Endodermal cell (in vitro differentiated cells): ENCODE measurements at regions not wholly inside any gene's neighbourhood (a gene's known extent, or its start where the extent isn't known, plus 50 kb on each side); places are given as distances from the start of the nearest gene placed in this dataset.

ENCODE experiments used
- DNase-seq: peaks from one replicate; pipeline ENCODE4 v3.0.0-alpha.2; 2017
- H3K27ac ChIP-seq: 2 replicates; pipeline ENCODE4 v1.5.1; 2013; ENCODE audit warnings: mild to moderate bottlenecking, low read depth, low read length, moderate library complexity
- H3K27me3 ChIP-seq: 2 replicates; pipeline ENCODE4 v1.6.1; 2013; ENCODE audit warnings: mild to moderate bottlenecking, low read length, moderate library complexity; ENCODE audit not compliant: insufficient read depth, control insufficient read depth, poor library complexity, severe bottlenecking
- H3K36me3 ChIP-seq: 2 replicates; pipeline ENCODE4 v1.7.0; 2013; ENCODE audit warnings: mild to moderate bottlenecking, low read length, moderate library complexity; ENCODE audit not compliant: control insufficient read depth, insufficient read depth
- H3K4me1 ChIP-seq: one replicate; pipeline ENCODE4 v1.7.0; 2013; ENCODE audit warnings: low read length; ENCODE audit not compliant: control insufficient read depth, insufficient read depth
- H3K4me3 ChIP-seq: 2 replicates; pipeline ENCODE4 v1.5.1; 2013; ENCODE audit warnings: mild to moderate bottlenecking, low read length, moderate library complexity
- H3K9ac ChIP-seq: 2 replicates; pipeline ENCODE4 v1.6.1; 2013; ENCODE audit warnings: mild to moderate bottlenecking, low read length, moderate library complexity; ENCODE audit not compliant: poor library complexity, severe bottlenecking; ENCODE audit errors: extremely low read depth
- H3K9me3 ChIP-seq: 2 replicates; pipeline ENCODE4 v1.6.1; 2013; ENCODE audit warnings: mild to moderate bottlenecking, low read length, moderate library complexity; ENCODE audit not compliant: control insufficient read depth
- H3K27ac Mint-ChIP-seq: 2 replicates; pipeline ENCODE4 v1.8.0; 2020; ENCODE audit warnings: mixed read lengths
- H3K27me3 Mint-ChIP-seq: 2 replicates; pipeline ENCODE4 v1.8.0; 2021; ENCODE audit warnings: mild to moderate bottlenecking, mixed read lengths; ENCODE audit not compliant: insufficient read depth
- H3K36me3 Mint-ChIP-seq: 2 replicates; pipeline ENCODE4 v1.8.0; 2020; ENCODE audit warnings: low read depth, mixed read lengths
- H3K4me1 Mint-ChIP-seq: 2 replicates; pipeline ENCODE4 v1.8.0; 2020; ENCODE audit warnings: mixed read lengths
- H3K4me3 Mint-ChIP-seq: 2 replicates; pipeline ENCODE4 v1.8.0; 2020; ENCODE audit warnings: mild to moderate bottlenecking, moderate library complexity, mixed read lengths
- H3K9me3 Mint-ChIP-seq: 2 replicates; pipeline ENCODE4 v1.8.0; 2020; ENCODE audit warnings: mild to moderate bottlenecking, mixed read lengths
- CTCF ChIP-seq: fragments of 200-600 bp; sonication (generic); conservative IDR thresholded peaks from 2 replicates; pipeline ENCODE4 v1.5.0; 2021; ENCODE audit warnings: antibody characterized with exemption, mild to moderate bottlenecking
- WGBS, 2 experiments: methylation state at CpG; one replicate each; pipeline versions ENCODE4 v1.1.5 to v1.1.7; 2013; ENCODE audit warnings: missing lambda C conversion rate in 2 of 2, mixed read lengths in 1 of 2; ENCODE audit not compliant: insufficient coverage in 1 of 2, insufficient read length in 1 of 2; 5-methylcytosine and 5-hydroxymethylcytosine counted together

GRCh38 chr5:143713047-143714003 is 98.6 kb upstream of the HMHB1 start:
- H3K4me3 Mint-ChIP-seq: no peak overlapping the region
- Histone ChIP-seq H3K9ac (no peak overlapping the region), H3K27me3 (no peaks in the 10 kb centered on the region), H3K27ac (no peak overlapping the region), H3K4me3 (no peak overlapping the region), H3K9me3 (no peaks in the 10 kb centered on the region), H3K4me1 (no peaks in the 10 kb centered on the region), H3K36me3 (no peaks in the 10 kb centered on the region)
- H3K9me3 Mint-ChIP-seq: no peaks in the 10 kb centered on the region
- H3K4me1 Mint-ChIP-seq: peaks cover 6% of the 10 kb centered on the region
- DNase-seq: no peak
- no peaks in the 10 kb centered on the region for H3K27me3 Mint-ChIP-seq
- no peak for TF ChIP-seq CTCF
- no peaks in the 10 kb centered on the region for H3K36me3 Mint-ChIP-seq
- H3K27ac Mint-ChIP-seq: no peak overlapping the region
- 96 to 100% methylated on average over 4 to 8 of the region's 8 CpGs for WGBS, 2 experiments

- 97 to 100% methylated on average over 2 of the region's 2 CpGs for WGBS, 2 experiments
- Mint-ChIP-seq H3K36me3 (no peaks in the 10 kb centered on the region), H3K27me3 (peaks cover 2% of the 10 kb centered on the region), H3K4me3 (no peak overlapping the region), H3K27ac (no peak overlapping the region), H3K4me1 (no peaks in the 10 kb centered on the region), H3K9me3 (no peaks in the 10 kb centered on the region)
- Histone ChIP-seq H3K9me3 (no peaks in the 10 kb centered on the region), H3K27ac (no peak overlapping the region), H3K4me3 (no peak overlapping the region), H3K27me3 (no peaks in the 10 kb centered on the region), H3K36me3 (no peaks in the 10 kb centered on the region), H3K4me1 (no peaks in the 10 kb centered on the region), H3K9ac (no peak overlapping the region)
- TF ChIP-seq CTCF: no peak
- DNase-seq: no peak
Measured at GRCh38 chr5:143708672-143709071, 103.3 kb upstream of the HMHB1 start.

- Mint-ChIP-seq H3K27me3 (peaks cover 2% of the 10 kb centered on the region), H3K27ac (no peak overlapping the region), H3K9me3 (no peaks in the 10 kb centered on the region), H3K4me3 (no peak overlapping the region), H3K4me1 (no peaks in the 10 kb centered on the region), H3K36me3 (no peaks in the 10 kb centered on the region)
- Histone ChIP-seq H3K4me1 (no peaks in the 10 kb centered on the region), H3K4me3 (no peak overlapping the region), H3K36me3 (no peaks in the 10 kb centered on the region), H3K9me3 (no peaks in the 10 kb centered on the region), H3K27ac (no peak overlapping the region), H3K27me3 (no peaks in the 10 kb centered on the region), H3K9ac (no peak overlapping the region)
- WGBS, 2 experiments: 37 to 60% methylated on average over 1 of the region's 1 CpG
- TF ChIP-seq CTCF: no peak
- no peak for DNase-seq
Measured at GRCh38 chr5:143707806-143708205, 104.2 kb upstream of the HMHB1 start.
